ENCODE measurements at regions not wholly inside any gene's neighbourhood (a gene's known extent, or its start where the extent isn't known, plus 50 kb on each side); places are given as distances from the start of the nearest gene placed in this dataset.
"Not testable (repeated sequence)": the region's sequence is repeated elsewhere in the genome, so short reads cannot be mapped to it uniquely, and the experiment has no call there.

- H3K9me3 ChIP-seq, POLR2A ChIA-PET, CTCF ChIA-PET: not testable (repeated sequence)
These were observed 187.4 kb upstream of the FOLH1 start for GRCh38 chr11:49395789-49396188.

GRCh38 chr11:49390362-49390761 is 182.0 kb upstream of the FOLH1 start:
- H3K27me3 ChIP-seq (replicated peaks in 1 of 2; ENCODE audit: control insufficient read depth in 2 of 2, extremely low read depth in 1 of 2, insufficient read depth in 2 of 2, low read length in 1 of 2); DNase-seq; H3K36me3 Mint-ChIP-seq; CTCF ChIA-PET; H3K36me3 ChIP-seq (ENCODE audit: control insufficient read depth in 2 of 2, extremely low read depth in 1 of 2, insufficient read depth in 1 of 2, low read length in 1 of 2); H3K27me3 Mint-ChIP-seq; ATAC-seq (replicated peaks in 1 of 4); H3K4me3 ChIP-seq (ENCODE audit: control insufficient read depth in 1 of 2, extremely low read depth in 1 of 2, low read length in 1 of 2); H3K9me3 Mint-ChIP-seq; H3K27ac Mint-ChIP-seq; H3K27ac ChIP-seq (ENCODE audit: low read length); H3K9me3 ChIP-seq; H3K4me3 Mint-ChIP-seq; H3K4me1 ChIP-seq (ENCODE audit: control insufficient read depth in 1 of 2, extremely low read depth in 1 of 2, insufficient read depth in 2 of 2, low read length in 2 of 2); H3K4me1 Mint-ChIP-seq; POLR2A ChIA-PET: not testable (repeated sequence)
- 100% methylated on average over 1 of the region's 5 CpGs for WGBS (ENCODE audit: insufficient coverage)

More at GRCh38 chr11:49395789-49396188, 187.4 kb upstream of the FOLH1 start:
- H3K9me3 Mint-ChIP-seq = peaks cover 5 to 16% (median 11%) of the 10 kb centered on the region in 3 donors
- not testable (repeated sequence) for H3K4me3 Mint-ChIP-seq; H3K36me3 Mint-ChIP-seq; H3K27me3 Mint-ChIP-seq; ATAC-seq (replicated peaks in 1 of 4); H3K27me3 ChIP-seq (replicated peaks in 1 of 2; ENCODE audit: control insufficient read depth in 2 of 2, extremely low read depth in 1 of 2, insufficient read depth in 2 of 2, low read length in 1 of 2); DNase-seq; H3K4me3 ChIP-seq (ENCODE audit: control insufficient read depth in 1 of 2, extremely low read depth in 1 of 2, low read length in 1 of 2); H3K27ac ChIP-seq (ENCODE audit: low read length); H3K4me1 ChIP-seq (ENCODE audit: control insufficient read depth in 1 of 2, extremely low read depth in 1 of 2, insufficient read depth in 2 of 2, low read length in 2 of 2); H3K36me3 ChIP-seq (ENCODE audit: control insufficient read depth in 2 of 2, extremely low read depth in 1 of 2, insufficient read depth in 1 of 2, low read length in 1 of 2); H3K27ac Mint-ChIP-seq; H3K4me1 Mint-ChIP-seq

DNA sequence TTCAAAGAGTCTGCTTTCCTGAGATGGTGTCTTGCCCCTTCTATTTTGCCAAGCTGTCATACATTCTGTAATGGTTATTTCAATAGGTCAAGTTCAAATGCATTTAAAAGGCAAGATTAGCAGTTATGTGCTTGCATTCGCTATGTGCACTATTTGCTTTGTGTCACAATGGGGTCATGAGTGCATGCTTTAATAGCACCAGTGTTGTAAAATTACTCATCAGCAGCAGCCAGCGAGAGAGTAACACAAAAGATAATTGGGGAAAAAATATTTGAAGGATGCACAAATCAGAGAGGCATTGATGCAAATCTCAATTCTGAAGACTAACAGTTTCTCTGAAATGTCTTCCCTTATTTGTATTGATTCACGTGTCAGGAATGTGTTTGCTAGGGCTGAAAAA is 180.7 kb upstream of the FOLH1 start:
- H3K27ac ChIP-seq (ENCODE audit: low read length); H3K9me3 Mint-ChIP-seq; H3K9me3 ChIP-seq; ATAC-seq (replicated peaks in 1 of 4); H3K27me3 Mint-ChIP-seq; DNase-seq; H3K36me3 ChIP-seq (ENCODE audit: control insufficient read depth in 2 of 2, extremely low read depth in 1 of 2, insufficient read depth in 1 of 2, low read length in 1 of 2); H3K27me3 ChIP-seq (replicated peaks in 1 of 2; ENCODE audit: control insufficient read depth in 2 of 2, extremely low read depth in 1 of 2, insufficient read depth in 2 of 2, low read length in 1 of 2); H3K4me3 Mint-ChIP-seq; H3K4me1 ChIP-seq (ENCODE audit: control insufficient read depth in 1 of 2, extremely low read depth in 1 of 2, insufficient read depth in 2 of 2, low read length in 2 of 2); H3K4me3 ChIP-seq (ENCODE audit: control insufficient read depth in 1 of 2, extremely low read depth in 1 of 2, low read length in 1 of 2); POLR2A ChIA-PET; H3K36me3 Mint-ChIP-seq; H3K27ac Mint-ChIP-seq; CTCF ChIA-PET; H3K4me1 Mint-ChIP-seq: not testable (repeated sequence)
- WGBS (ENCODE audit: insufficient coverage) = 64% methylated on average over 2 of the region's 3 CpGs

GRCh38 chr11:49384371-49384770 is 176.0 kb upstream of the FOLH1 start:
- H3K9me3 Mint-ChIP-seq; H3K4me1 ChIP-seq (ENCODE audit: control insufficient read depth in 1 of 2, extremely low read depth in 1 of 2, insufficient read depth in 2 of 2, low read length in 2 of 2); H3K4me3 Mint-ChIP-seq; ATAC-seq (replicated peaks in 1 of 4); H3K27me3 ChIP-seq (replicated peaks in 1 of 2; ENCODE audit: control insufficient read depth in 2 of 2, extremely low read depth in 1 of 2, insufficient read depth in 2 of 2, low read length in 1 of 2); H3K27me3 Mint-ChIP-seq; H3K27ac Mint-ChIP-seq; H3K4me1 Mint-ChIP-seq; H3K4me3 ChIP-seq (ENCODE audit: control insufficient read depth in 1 of 2, extremely low read depth in 1 of 2, low read length in 1 of 2); H3K36me3 ChIP-seq (ENCODE audit: control insufficient read depth in 2 of 2, extremely low read depth in 1 of 2, insufficient read depth in 1 of 2, low read length in 1 of 2); POLR2A ChIA-PET; CTCF ChIA-PET; DNase-seq; H3K36me3 Mint-ChIP-seq; H3K9me3 ChIP-seq; H3K27ac ChIP-seq (ENCODE audit: low read length): not testable (repeated sequence)
- whole genome bisulfite sequencing (ENCODE audit: insufficient coverage) = no CpG with 5 or more reads among the region's 1 CpG

DNA sequence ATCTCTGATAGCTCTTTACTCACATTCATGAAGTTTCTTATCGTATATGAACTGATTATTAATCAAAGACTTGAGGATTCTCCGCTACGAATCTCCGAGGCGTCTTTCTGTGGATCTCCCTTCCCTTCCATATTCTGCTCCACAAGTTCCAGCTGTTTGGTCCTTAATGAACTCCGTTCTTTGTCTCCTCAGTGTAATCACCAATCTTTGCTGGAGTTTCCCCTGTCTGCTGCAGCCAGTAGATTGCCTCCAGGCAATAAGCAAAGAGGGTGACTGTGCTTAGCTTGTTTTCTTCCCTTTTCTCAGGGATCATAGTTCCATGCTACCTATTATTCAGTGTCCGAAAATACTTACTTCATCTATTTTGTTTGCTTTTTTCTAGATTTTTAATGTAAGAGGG is 169.6 kb upstream of the FOLH1 start:
- Mint-ChIP-seq H3K9me3 (peaks cover 0 to 11% (median 0%) of the 10 kb centered on the region in 3 donors), H3K27ac (no peak overlapping the region), H3K4me1 (no peaks in the 10 kb centered on the region), H3K36me3 (no peaks in the 10 kb centered on the region), H3K4me3 (no peak overlapping the region), H3K27me3 (peaks cover 0 to 2% of the 10 kb centered on the region in 2 donors)
- no peak for DNase-seq
- no peaks in the 10 kb centered on the region for H3K4me1 ChIP-seq (ENCODE audit: control insufficient read depth in 1 of 2, extremely low read depth in 1 of 2, insufficient read depth in 2 of 2, low read length in 2 of 2)
- ChIA-PET CTCF (no interaction called here), POLR2A (no interaction called here)
- H3K27me3 ChIP-seq (replicated peaks in 1 of 2; ENCODE audit: control insufficient read depth in 2 of 2, extremely low read depth in 1 of 2, insufficient read depth in 2 of 2, low read length in 1 of 2) = no peaks in the 10 kb centered on the region
- H3K36me3 ChIP-seq (ENCODE audit: control insufficient read depth in 2 of 2, extremely low read depth in 1 of 2, insufficient read depth in 1 of 2, low read length in 1 of 2) = no peaks in the 10 kb centered on the region
- WGBS (ENCODE audit: insufficient coverage) = 86% methylated on average over 5 of the region's 7 CpGs
- H3K4me3 ChIP-seq (ENCODE audit: control insufficient read depth in 1 of 2, extremely low read depth in 1 of 2, low read length in 1 of 2) = no peak overlapping the region
- H3K27ac ChIP-seq (ENCODE audit: low read length) = no peak overlapping the region
- ATAC-seq (replicated peaks in 1 of 4) = no peak
- no peaks in the 10 kb centered on the region for H3K9me3 ChIP-seq

DNA sequence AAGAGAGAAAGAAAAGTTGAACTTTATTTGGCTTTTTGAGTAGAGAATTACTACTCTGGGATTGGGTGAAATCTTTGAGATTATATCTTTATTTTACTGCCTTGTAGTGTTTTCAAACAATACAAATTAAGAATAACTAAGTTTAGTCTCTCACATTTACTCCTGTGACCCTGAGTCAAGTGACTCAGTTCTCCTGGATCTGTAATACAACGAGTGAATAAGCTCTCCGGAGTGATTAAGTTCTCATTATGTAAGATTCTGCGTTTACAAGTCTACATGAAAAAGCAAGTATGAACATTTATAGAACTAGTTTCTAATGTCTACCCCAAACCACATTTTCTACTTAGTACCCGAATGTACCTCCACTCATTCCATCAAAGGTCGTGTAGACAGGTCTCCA is 165.5 kb upstream of the FOLH1 start:
- H3K27me3 Mint-ChIP-seq; ATAC-seq (replicated peaks in 1 of 4); H3K9me3 ChIP-seq; H3K27me3 ChIP-seq (replicated peaks in 1 of 2; ENCODE audit: control insufficient read depth in 2 of 2, extremely low read depth in 1 of 2, insufficient read depth in 2 of 2, low read length in 1 of 2); H3K4me1 Mint-ChIP-seq; H3K4me3 Mint-ChIP-seq; H3K4me3 ChIP-seq (ENCODE audit: control insufficient read depth in 1 of 2, extremely low read depth in 1 of 2, low read length in 1 of 2); DNase-seq; CTCF ChIA-PET; H3K36me3 ChIP-seq (ENCODE audit: control insufficient read depth in 2 of 2, extremely low read depth in 1 of 2, insufficient read depth in 1 of 2, low read length in 1 of 2); H3K27ac Mint-ChIP-seq; POLR2A ChIA-PET; H3K27ac ChIP-seq (ENCODE audit: low read length); H3K36me3 Mint-ChIP-seq; H3K4me1 ChIP-seq (ENCODE audit: control insufficient read depth in 1 of 2, extremely low read depth in 1 of 2, insufficient read depth in 2 of 2, low read length in 2 of 2): not testable (repeated sequence)
- peaks cover 0 to 18% (median 0%) of the 10 kb centered on the region in 3 donors for H3K9me3 Mint-ChIP-seq
- no CpG with 5 or more reads among the region's 5 CpGs for WGBS (ENCODE audit: insufficient coverage)

DNA sequence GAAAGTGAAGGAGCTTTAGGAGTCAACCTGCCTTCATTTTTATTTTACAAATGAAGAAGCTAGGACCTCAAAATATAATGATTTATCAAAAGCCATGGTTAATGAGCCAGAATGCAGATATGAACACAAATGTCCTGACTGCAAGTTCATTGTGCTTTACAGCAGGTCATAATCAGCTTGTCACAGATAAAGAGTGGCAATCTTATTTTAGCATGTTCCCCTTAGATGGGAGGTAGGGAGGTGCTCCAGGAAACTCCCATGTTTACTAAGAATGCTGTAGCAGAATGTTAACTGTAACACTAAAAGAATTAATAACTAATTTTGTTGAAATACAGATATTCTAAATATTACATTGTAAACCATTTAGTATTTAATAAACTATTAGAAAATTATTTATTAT is 165.0 kb upstream of the FOLH1 start:
- POLR2A ChIA-PET; H3K4me3 ChIP-seq (ENCODE audit: control insufficient read depth in 1 of 2, extremely low read depth in 1 of 2, low read length in 1 of 2); DNase-seq; H3K27me3 ChIP-seq (replicated peaks in 1 of 2; ENCODE audit: control insufficient read depth in 2 of 2, extremely low read depth in 1 of 2, insufficient read depth in 2 of 2, low read length in 1 of 2); H3K4me1 ChIP-seq (ENCODE audit: control insufficient read depth in 1 of 2, extremely low read depth in 1 of 2, insufficient read depth in 2 of 2, low read length in 2 of 2); ATAC-seq (replicated peaks in 1 of 4); H3K4me3 Mint-ChIP-seq; CTCF ChIA-PET; H3K27me3 Mint-ChIP-seq; H3K27ac ChIP-seq (ENCODE audit: low read length); H3K4me1 Mint-ChIP-seq; H3K36me3 Mint-ChIP-seq; H3K36me3 ChIP-seq (ENCODE audit: control insufficient read depth in 2 of 2, extremely low read depth in 1 of 2, insufficient read depth in 1 of 2, low read length in 1 of 2); H3K27ac Mint-ChIP-seq; H3K9me3 ChIP-seq: not testable (repeated sequence)
- H3K9me3 Mint-ChIP-seq = peaks cover 0 to 19% (median 0%) of the 10 kb centered on the region in 3 donors

All from T-cell (primary cell).